Esophagus squamous epithelium (tissue), 5 donors: ENCODE measurements at regions not wholly inside any gene's neighbourhood (a gene's known extent, or its start where the extent isn't known, plus 50 kb on each side); places are given as distances from the start of the nearest gene placed in this dataset.

ENCODE experiments used
- DNase-seq: peaks from one replicate; lab custom pipeline; 2025; lab: John Stamatoyannopoulos, UW
- H3K27ac ChIP-seq, 4 donors: fragments of 200-600 bp; sonication (generic); one replicate each; pipeline ENCODE4 v1.5.1; 2016 to 2019; ENCODE audit warnings: mild to moderate bottlenecking in 1 of 4
- H3K27me3 ChIP-seq, 4 donors: fragments of 200-600 bp; sonication (generic); 1 replicate in 3 of 4; 2 replicates in 1 of 4; pipeline versions ENCODE4 v1.5.1 to v1.6.0; 2017 to 2021; ENCODE audit warnings: antibody characterized with exemption in 1 of 4
- H3K36me3 ChIP-seq, 3 donors: fragments of 200-600 bp; sonication (generic); one replicate each; pipeline ENCODE4 v1.5.1; 2016 to 2019
- H3K4me1 ChIP-seq, 3 donors: fragments of 200-600 bp; sonication (generic); one replicate each; pipeline ENCODE4 v1.5.1; 2017 to 2019
- H3K4me3 ChIP-seq, 4 donors: fragments of 200-600 bp; sonication (generic); 1 replicate in 3 of 4; 2 replicates in 1 of 4; pipeline ENCODE4 v1.5.1; 2016 to 2019; ENCODE audit warnings: mild to moderate bottlenecking in 2 of 4, moderate library complexity in 1 of 4
- H3K9me3 ChIP-seq, 3 donors: fragments of 200-600 bp; sonication (generic); one replicate each; pipeline ENCODE4 v1.5.1; 2016 to 2019
- POLR2A ChIP-seq, 4 donors: fragments of 450-650 bp; IDR thresholded peaks; one replicate each; pipeline ENCODE4 v1.6.1; 2017; ENCODE audit warnings: antibody characterized with exemption in 4 of 4, mild to moderate bottlenecking in 4 of 4, moderate library complexity in 3 of 4
- WGBS, 2 donors: methylation state at CpG; one replicate each; pipeline ENCODE4 v1.1.5; 2018; 5-methylcytosine and 5-hydroxymethylcytosine counted together
- intact Hi-C: fragments of 100-400 bp; cut with DNase I; formaldehyde crosslinking; loops from one replicate; pipeline ENCODE4 v1.15.0; 2022
- TF ChIP-seq, protein P1 (sequence below), 6 experiments: fragments of 450-650 bp in 4 of 6; fragments of 200-600 bp in 2 of 6; sonication (generic) in 2 of 6; IDR thresholded peaks; one replicate each; pipeline ENCODE4 v1.5.1; 2016 to 2019; ENCODE audit warnings: antibody characterized with exemption in 6 of 6, mild to moderate bottlenecking in 4 of 6, moderate library complexity in 4 of 6
- donor health status: DM: yes; HTN: yes; CAD: no.

DNA sequence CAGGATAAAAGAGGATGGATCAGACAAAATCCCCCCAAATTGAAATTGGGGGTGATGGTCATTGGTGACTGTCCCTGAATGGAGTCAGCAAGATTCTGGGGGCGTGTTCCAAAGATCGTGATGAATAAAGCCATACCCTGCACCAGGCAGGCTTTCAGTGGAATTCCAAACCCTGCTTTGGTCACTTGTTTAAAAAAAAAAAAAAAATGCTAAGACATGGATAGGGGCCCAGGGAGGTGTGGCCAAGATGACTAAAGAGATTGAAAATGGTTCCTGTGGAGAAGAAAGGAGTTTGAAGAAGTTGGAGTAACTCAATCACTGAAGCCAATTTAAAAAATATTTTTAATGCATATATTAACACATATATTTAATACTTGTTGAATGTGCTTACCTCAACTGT lies 161.4 kb upstream of the KCNG1 start:
- Histone ChIP-seq H3K27ac (no peak overlapping the region), H3K4me1 (no peaks in the 10 kb centered on the region), H3K27me3 (peaks cover 0 to 40% (median 0%) of the 10 kb centered on the region in 4 donors), H3K36me3 (no peaks in the 10 kb centered on the region), H3K9me3 (no peaks in the 10 kb centered on the region), H3K4me3 (no peak overlapping the region)
- TF ChIP-seq POLR2A (IDR thresholded peaks at IDR 0.05) = no peak
- 69 to 77% methylated on average over 2 of the region's 2 CpGs for WGBS, 2 donors
- intact Hi-C loops = no loop called here
- DNase-seq = no peak

DNA sequence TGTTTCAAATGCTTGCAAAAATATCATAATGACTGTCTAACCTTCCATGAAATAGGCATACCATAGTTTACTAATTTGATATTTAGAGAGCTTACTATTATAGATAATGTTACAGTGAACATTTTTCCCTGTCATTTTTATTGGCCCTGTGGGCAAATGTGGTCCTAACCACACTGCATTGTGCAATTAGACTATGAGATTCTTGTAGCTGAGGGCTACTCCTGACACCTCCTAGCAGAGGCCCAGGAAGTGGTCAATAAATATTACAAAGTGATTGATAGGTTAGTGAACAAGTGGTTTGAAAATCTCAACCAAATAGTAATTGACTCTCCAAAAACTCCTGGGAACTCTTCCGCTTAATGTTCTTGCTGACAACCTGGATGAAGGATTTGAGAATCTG lies 160.5 kb upstream of the KCNG1 start:
- H3K4me1 ChIP-seq = no peaks in the 10 kb centered on the region
- H3K36me3 ChIP-seq = no peaks in the 10 kb centered on the region
- 80 to 100% methylated on average over 1 of the region's 1 CpG for WGBS, 2 donors
- no peak for DNase-seq
- H3K9me3 ChIP-seq = no peaks in the 10 kb centered on the region
- intact Hi-C loops = no loop called here
- peaks cover 0 to 44% (median 0%) of the 10 kb centered on the region in 4 donors for H3K27me3 ChIP-seq
- H3K4me3 ChIP-seq = no peak overlapping the region
- H3K27ac ChIP-seq = no peak overlapping the region
- TF ChIP-seq, protein P1, sequence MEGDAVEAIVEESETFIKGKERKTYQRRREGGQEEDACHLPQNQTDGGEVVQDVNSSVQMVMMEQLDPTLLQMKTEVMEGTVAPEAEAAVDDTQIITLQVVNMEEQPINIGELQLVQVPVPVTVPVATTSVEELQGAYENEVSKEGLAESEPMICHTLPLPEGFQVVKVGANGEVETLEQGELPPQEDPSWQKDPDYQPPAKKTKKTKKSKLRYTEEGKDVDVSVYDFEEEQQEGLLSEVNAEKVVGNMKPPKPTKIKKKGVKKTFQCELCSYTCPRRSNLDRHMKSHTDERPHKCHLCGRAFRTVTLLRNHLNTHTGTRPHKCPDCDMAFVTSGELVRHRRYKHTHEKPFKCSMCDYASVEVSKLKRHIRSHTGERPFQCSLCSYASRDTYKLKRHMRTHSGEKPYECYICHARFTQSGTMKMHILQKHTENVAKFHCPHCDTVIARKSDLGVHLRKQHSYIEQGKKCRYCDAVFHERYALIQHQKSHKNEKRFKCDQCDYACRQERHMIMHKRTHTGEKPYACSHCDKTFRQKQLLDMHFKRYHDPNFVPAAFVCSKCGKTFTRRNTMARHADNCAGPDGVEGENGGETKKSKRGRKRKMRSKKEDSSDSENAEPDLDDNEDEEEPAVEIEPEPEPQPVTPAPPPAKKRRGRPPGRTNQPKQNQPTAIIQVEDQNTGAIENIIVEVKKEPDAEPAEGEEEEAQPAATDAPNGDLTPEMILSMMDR (IDR thresholded peaks at IDR 0.05) = no peak
- TF ChIP-seq POLR2A (IDR thresholded peaks at IDR 0.05) = no peak

DNA sequence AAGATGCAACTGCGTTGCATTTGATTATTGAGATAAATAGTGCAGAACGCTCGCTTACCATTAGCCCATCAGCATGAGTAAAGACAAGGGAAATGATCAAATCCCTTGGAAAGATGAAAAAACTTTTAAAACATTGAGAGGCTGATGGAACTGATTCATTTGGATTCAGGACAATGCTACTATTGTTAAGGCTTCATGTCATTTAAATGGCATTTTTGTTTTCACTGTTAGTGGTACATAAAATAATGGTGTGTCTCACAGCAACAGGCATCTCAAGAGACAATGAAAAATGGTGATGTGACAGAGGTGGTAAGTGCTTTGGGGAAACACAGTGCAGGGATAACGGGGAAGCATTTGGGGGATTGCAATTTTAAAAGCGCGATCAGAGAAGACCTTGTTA lies 159.7 kb upstream of the KCNG1 start:
- TF ChIP-seq POLR2A (IDR thresholded peaks at IDR 0.05) = no peak
- TF ChIP-seq, protein P1 (IDR thresholded peaks at IDR 0.05) = no peak
- H3K27me3 ChIP-seq = peaks cover 0 to 39% (median 0%) of the 10 kb centered on the region in 4 donors

DNA sequence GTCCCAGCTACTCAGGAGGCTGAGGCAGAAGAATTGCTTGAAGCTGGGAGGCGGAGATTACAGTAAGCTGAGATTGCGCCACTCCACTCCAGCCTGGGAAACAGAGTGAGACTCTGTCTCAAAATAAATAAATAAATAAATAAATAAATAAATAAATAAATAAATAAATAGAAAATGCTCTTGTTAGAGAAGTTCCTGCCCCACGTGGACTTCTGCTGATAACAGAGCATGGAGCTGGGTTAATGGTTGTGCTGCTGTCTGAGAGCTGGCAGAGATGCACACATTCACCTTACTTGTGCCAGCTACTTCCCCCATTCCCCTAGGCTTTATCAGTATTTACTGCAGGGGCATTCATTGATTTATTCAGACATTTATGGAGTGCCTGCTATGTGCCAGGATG lies 155.2 kb upstream of the KCNG1 start:
- intact Hi-C loops = no loop called here
- Histone ChIP-seq H3K36me3 (no peaks in the 10 kb centered on the region), H3K4me1 (no peaks in the 10 kb centered on the region), H3K27me3 (peaks cover 0 to 38% (median 0%) of the 10 kb centered on the region in 4 donors), H3K4me3 (no peak overlapping the region), H3K27ac (no peak overlapping the region), H3K9me3 (no peaks in the 10 kb centered on the region)
- WGBS, 2 donors = 78 to 83% methylated on average over 3 of the region's 3 CpGs
- no peak for TF ChIP-seq POLR2A (IDR thresholded peaks at IDR 0.05)
- TF ChIP-seq, protein P1 (IDR thresholded peaks at IDR 0.05) = no peak
- DNase-seq = no peak

More for the DNA sequence above, 159.7 kb upstream of the KCNG1 start:
- no peak for DNase-seq
- no peaks in the 10 kb centered on the region for H3K4me1 ChIP-seq
- intact Hi-C loops = no loop called here
- H3K27ac ChIP-seq = no peak overlapping the region
- no peaks in the 10 kb centered on the region for H3K9me3 ChIP-seq
- WGBS, 2 donors = 78 to 89% methylated on average over 6 of the region's 6 CpGs
- H3K4me3 ChIP-seq = no peak overlapping the region
- no peaks in the 10 kb centered on the region for H3K36me3 ChIP-seq

DNA sequence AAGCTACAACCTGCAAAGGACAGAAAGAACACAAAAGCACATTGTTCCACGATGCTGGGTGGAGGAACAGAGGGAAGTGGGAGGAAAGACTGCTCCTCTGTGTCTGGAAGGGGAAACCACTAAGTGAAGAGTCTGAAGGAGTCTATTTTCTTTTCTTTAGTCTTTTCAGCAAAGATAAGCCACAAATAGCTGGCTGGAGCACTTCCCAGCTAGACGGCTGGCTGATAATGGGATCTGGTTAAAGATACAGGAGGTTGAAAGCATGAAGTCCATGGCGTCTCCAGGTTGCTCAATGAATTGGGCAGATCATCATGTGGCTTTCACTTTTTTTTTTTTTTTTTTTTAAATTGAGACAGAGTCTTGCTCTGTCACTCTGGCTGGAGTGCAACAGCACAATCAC lies 154.0 kb upstream of the KCNG1 start:
- 28 to 29% methylated on average over 3 of the region's 3 CpGs for WGBS, 2 donors
- intact Hi-C loops = no loop called here
- Histone ChIP-seq H3K36me3 (no peaks in the 10 kb centered on the region), H3K27me3 (peaks cover 0 to 49% (median 0%) of the 10 kb centered on the region in 4 donors), H3K27ac (no peak overlapping the region), H3K9me3 (no peaks in the 10 kb centered on the region), H3K4me1 (no peaks in the 10 kb centered on the region), H3K4me3 (no peak overlapping the region)
- DNase-seq = no peak
- TF ChIP-seq POLR2A (IDR thresholded peaks at IDR 0.05) = no peak
- TF ChIP-seq, protein P1 (IDR thresholded peaks at IDR 0.05) = no peak

DNA sequence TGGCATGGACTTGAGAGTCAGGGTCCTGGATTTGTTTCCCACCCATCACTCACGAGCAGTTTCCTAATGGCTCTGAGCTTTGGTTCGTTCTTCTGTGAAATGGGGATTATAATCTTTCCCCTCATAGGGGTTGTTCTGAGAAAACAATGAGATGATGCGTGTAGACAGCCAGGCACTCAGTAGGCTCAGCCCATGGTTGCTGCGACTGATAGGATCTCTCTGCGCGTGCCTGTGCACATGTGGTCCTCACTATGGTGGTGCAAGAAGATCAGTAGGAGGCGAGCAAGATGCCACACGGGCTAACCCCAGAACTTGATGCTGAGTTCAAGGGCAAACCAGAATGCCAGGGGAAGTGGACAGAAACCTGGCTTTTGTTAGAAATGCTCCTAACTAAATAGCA lies 153.5 kb upstream of the KCNG1 start:
- H3K36me3 ChIP-seq = no peaks in the 10 kb centered on the region
- no peaks in the 10 kb centered on the region for H3K4me1 ChIP-seq
- 84 to 85% methylated on average over 5 to 8 of the region's 8 CpGs for WGBS, 2 donors
- TF ChIP-seq, protein P1 (IDR thresholded peaks at IDR 0.05) = no peak
- intact Hi-C loops = no loop called here
- H3K27ac ChIP-seq = no peak overlapping the region
- H3K27me3 ChIP-seq = peaks cover 0 to 51% (median 0%) of the 10 kb centered on the region in 4 donors
- no peak overlapping the region for H3K4me3 ChIP-seq
- DNase-seq = no peak
- H3K9me3 ChIP-seq = no peaks in the 10 kb centered on the region
